ENCODE measurements at regions not wholly inside any gene's neighbourhood (a gene's known extent, or its start where the extent isn't known, plus 50 kb on each side); places are given as distances from the start of the nearest gene placed in this dataset.

- peak in 4 of 7 donors; percentile 17 to 66 (median 46) for DNase-seq
- 66 to 74% (median 70%) methylated on average over 12 to 17 of the region's 17 CpGs for WGBS, 4 donors
- no peak overlapping the region for H3K4me3 ChIP-seq
- H3K4me1 ChIP-seq (replicated peaks in 1 of 2): peaks cover 0 to 8% of the 10 kb centered on the region in 2 donors
- intact Hi-C loops (cut with DNase I): no loop called here
- peak overlapping the region in 1 of 5 donors; percentile 55 for H3K27ac ChIP-seq
- no peaks in the 10 kb centered on the region for H3K36me3 ChIP-seq (replicated peaks in 1 of 2)
- H3K9me3 ChIP-seq (replicated peaks in 1 of 3): no peaks in the 10 kb centered on the region
- H3K27me3 ChIP-seq: peaks cover 8% of the 10 kb centered on the region
- no peak for TF ChIP-seq POLR2A (IDR thresholded peaks at IDR 0.05)
- TF ChIP-seq CTCF (IDR thresholded peaks at IDR 0.05): no peak
Observed at GRCh38 chr13:26967119-26968038, 204.2 kb downstream of the USP12 start.

GRCh38 chr13:26966701-26967080, 204.9 kb downstream of the USP12 start:
- 74 to 86% (median 80%) methylated on average over 4 of the region's 4 CpGs for WGBS, 4 donors
- Histone ChIP-seq H3K4me3 (no peak overlapping the region), H3K4me1 (replicated peaks in 1 of 2) (peaks cover 0 to 8% of the 10 kb centered on the region in 2 donors), H3K27me3 (peaks cover 14% of the 10 kb centered on the region), H3K36me3 (replicated peaks in 1 of 2) (no peaks in the 10 kb centered on the region), H3K9me3 (replicated peaks in 1 of 3) (no peaks in the 10 kb centered on the region), H3K27ac (peak overlapping the region in 1 of 5 donors; percentile 55)
- DNase-seq: no peak
- intact Hi-C loops (cut with DNase I): no loop called here
- TF ChIP-seq CTCF (IDR thresholded peaks at IDR 0.05) (no peak), POLR2A (IDR thresholded peaks at IDR 0.05) (no peak)

GRCh38 chr13:26965952-26966700, 205.5 kb downstream of the USP12 start:
- H3K4me1 ChIP-seq (replicated peaks in 1 of 2): peaks cover 0 to 8% of the 10 kb centered on the region in 2 donors
- no peaks in the 10 kb centered on the region for H3K9me3 ChIP-seq (replicated peaks in 1 of 3)
- H3K27ac ChIP-seq: peak overlapping the region in 1 of 5 donors; percentile 50
- intact Hi-C loops (cut with DNase I): no loop called here
- TF ChIP-seq CTCF (IDR thresholded peaks at IDR 0.05) (no peak), POLR2A (IDR thresholded peaks at IDR 0.05) (no peak)
- no peak overlapping the region for H3K4me3 ChIP-seq
- DNase-seq: peak in 5 of 7 donors; percentile 24 to 63 (median 42)
- no peaks in the 10 kb centered on the region for H3K36me3 ChIP-seq (replicated peaks in 1 of 2)
- 76 to 88% (median 79%) methylated on average over 22 of the region's 22 CpGs for WGBS, 4 donors
- H3K27me3 ChIP-seq: peaks cover 15% of the 10 kb centered on the region

All from adrenal gland (tissue), 9 donors.